Esophagus squamous epithelium (tissue), 5 donors: ENCODE measurements at regions not wholly inside any gene's neighbourhood (a gene's known extent, or its start where the extent isn't known, plus 50 kb on each side); places are given as distances from the start of the nearest gene placed in this dataset.

ENCODE experiments used
- DNase-seq: peaks from one replicate; lab custom pipeline; 2025; lab: John Stamatoyannopoulos, UW
- H3K27ac ChIP-seq, 4 donors: fragments of 200-600 bp; sonication (generic); one replicate each; pipeline ENCODE4 v1.5.1; 2016 to 2019; ENCODE audit warnings: mild to moderate bottlenecking in 1 of 4
- H3K27me3 ChIP-seq, 4 donors: fragments of 200-600 bp; sonication (generic); 1 replicate in 3 of 4; 2 replicates in 1 of 4; pipeline versions ENCODE4 v1.5.1 to v1.6.0; 2017 to 2021; ENCODE audit warnings: antibody characterized with exemption in 1 of 4
- H3K36me3 ChIP-seq, 3 donors: fragments of 200-600 bp; sonication (generic); one replicate each; pipeline ENCODE4 v1.5.1; 2016 to 2019
- H3K4me1 ChIP-seq, 3 donors: fragments of 200-600 bp; sonication (generic); one replicate each; pipeline ENCODE4 v1.5.1; 2017 to 2019
- H3K4me3 ChIP-seq, 4 donors: fragments of 200-600 bp; sonication (generic); 1 replicate in 3 of 4; 2 replicates in 1 of 4; pipeline ENCODE4 v1.5.1; 2016 to 2019; ENCODE audit warnings: mild to moderate bottlenecking in 2 of 4, moderate library complexity in 1 of 4
- H3K9me3 ChIP-seq, 3 donors: fragments of 200-600 bp; sonication (generic); one replicate each; pipeline ENCODE4 v1.5.1; 2016 to 2019
- CTCF ChIP-seq, 6 experiments: fragments of 450-650 bp in 4 of 6; fragments of 200-600 bp in 2 of 6; sonication (generic) in 2 of 6; IDR thresholded peaks; one replicate each; pipeline ENCODE4 v1.5.1; 2016 to 2019; ENCODE audit warnings: antibody characterized with exemption in 6 of 6, mild to moderate bottlenecking in 4 of 6, moderate library complexity in 4 of 6
- POLR2A ChIP-seq, 4 donors: fragments of 450-650 bp; IDR thresholded peaks; one replicate each; pipeline ENCODE4 v1.6.1; 2017; ENCODE audit warnings: antibody characterized with exemption in 4 of 4, mild to moderate bottlenecking in 4 of 4, moderate library complexity in 3 of 4
- WGBS, 2 donors: methylation state at CpG; one replicate each; pipeline ENCODE4 v1.1.5; 2018; 5-methylcytosine and 5-hydroxymethylcytosine counted together
- intact Hi-C: fragments of 100-400 bp; cut with DNase I; formaldehyde crosslinking; loops from one replicate; pipeline ENCODE4 v1.15.0; 2022
- donor health status: DM: yes; HTN: yes; CAD: no.

GRCh38 chr4:14874990-14875389 is 127.3 kb upstream of the CPEB2 start:
- Histone ChIP-seq H3K27ac (no peak overlapping the region), H3K9me3 (no peaks in the 10 kb centered on the region), H3K4me3 (no peak overlapping the region), H3K4me1 (peaks cover 5 to 37% (median 8%) of the 10 kb centered on the region in 3 donors), H3K27me3 (peaks cover 0 to 5% (median 0%) of the 10 kb centered on the region in 4 donors), H3K36me3 (no peaks in the 10 kb centered on the region)
- TF ChIP-seq CTCF (IDR thresholded peaks at IDR 0.05) (no peak), POLR2A (IDR thresholded peaks at IDR 0.05) (no peak)
- intact Hi-C loops: no loop called here
- DNase-seq: no peak
- 83 to 91% methylated on average over 1 of the region's 1 CpG for WGBS, 2 donors

GRCh38 chr4:14877246-14878225 is 124.7 kb upstream of the CPEB2 start:
- peak overlapping the region in 3 of 4 donors; percentile 12 to 60 (median 52) for H3K27ac ChIP-seq
- no peaks in the 10 kb centered on the region for H3K36me3 ChIP-seq
- intact Hi-C loops: no loop called here
- TF ChIP-seq CTCF (IDR thresholded peaks at IDR 0.05) (no peak), POLR2A (IDR thresholded peaks at IDR 0.05) (no peak)
- DNase-seq: no peak
- no peak overlapping the region for H3K4me3 ChIP-seq
- no peaks in the 10 kb centered on the region for H3K9me3 ChIP-seq
- H3K27me3 ChIP-seq: peaks cover 0 to 5% (median 0%) of the 10 kb centered on the region in 4 donors
- 47 to 56% methylated on average over 6 of the region's 6 CpGs for WGBS, 2 donors
- H3K4me1 ChIP-seq: peaks cover 5 to 41% (median 8%) of the 10 kb centered on the region in 3 donors

- intact Hi-C loops: no loop called here
- Histone ChIP-seq H3K27ac (no peak overlapping the region), H3K27me3 (no peaks in the 10 kb centered on the region), H3K36me3 (no peaks in the 10 kb centered on the region), H3K9me3 (no peaks in the 10 kb centered on the region), H3K4me3 (no peak overlapping the region), H3K4me1 (peaks cover 5 to 41% (median 8%) of the 10 kb centered on the region in 3 donors)
- DNase-seq: no peak
- WGBS, 2 donors: 90 to 92% methylated on average over 3 of the region's 3 CpGs
- TF ChIP-seq CTCF (IDR thresholded peaks at IDR 0.05) (no peak), POLR2A (IDR thresholded peaks at IDR 0.05) (no peak)
Measured at GRCh38 chr4:14878681-14879080, 123.6 kb upstream of the CPEB2 start.

DNA sequence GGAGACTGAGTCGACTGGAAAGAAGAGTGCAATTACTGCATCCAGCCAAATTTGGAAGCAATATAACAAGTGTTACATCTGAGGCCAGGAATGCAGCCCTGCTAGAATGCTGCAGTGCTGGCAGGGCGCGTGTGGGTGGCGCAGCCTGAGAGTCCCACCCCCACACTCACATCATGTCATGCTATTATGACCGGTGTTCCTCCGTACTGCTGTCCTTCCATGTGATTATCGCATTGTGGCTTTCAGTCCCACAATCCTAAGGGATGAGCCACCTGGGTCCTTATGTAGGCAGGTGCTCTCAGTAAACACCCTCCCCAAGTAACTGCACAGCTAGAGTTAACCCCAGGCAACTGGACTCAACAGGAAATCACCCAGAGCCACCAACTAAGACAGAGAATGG is 122.6 kb upstream of the CPEB2 start:
- 81 to 88% methylated on average over 1 to 4 of the region's 7 CpGs for WGBS, 2 donors
- intact Hi-C loops: no loop called here
- DNase-seq: no peak

More for the DNA sequence above, 122.6 kb upstream of the CPEB2 start:
- Histone ChIP-seq H3K27ac (peak overlapping the region in 1 of 4 donors; percentile 12), H3K9me3 (no peaks in the 10 kb centered on the region), H3K27me3 (no peaks in the 10 kb centered on the region), H3K36me3 (no peaks in the 10 kb centered on the region), H3K4me1 (peaks cover 5 to 41% (median 8%) of the 10 kb centered on the region in 3 donors), H3K4me3 (no peak overlapping the region)
- TF ChIP-seq POLR2A (IDR thresholded peaks at IDR 0.05) (no peak), CTCF (IDR thresholded peaks at IDR 0.05) (no peak)
